Fibroblast of lung (primary cell): ENCODE measurements at regions not wholly inside any gene's neighbourhood (a gene's known extent, or its start where the extent isn't known, plus 50 kb on each side); places are given as distances from the start of the nearest gene placed in this dataset.

Experiments used
- EZH2 ChIP-seq: IDR thresholded peaks from 2 replicates; pipeline ENCODE4 v1.5.1; 2012; ENCODE audit warnings: low read length, control low read depth, mild to moderate bottlenecking; ENCODE audit errors: missing control alignments
- TF ChIP-seq, protein P1 (sequence below), 2 donors: IDR thresholded peaks in 1 of 2; conservative IDR thresholded peaks in 1 of 2; 1 replicate in 1 of 2; 2 replicates in 1 of 2; pipeline ENCODE4 v1.5.1; 2011 to 2012; ENCODE audit warnings: low read length in 2 of 2, control low read depth in 1 of 2, inconsistent platforms in 1 of 2, low read depth in 1 of 2, mild to moderate bottlenecking in 1 of 2

DNA sequence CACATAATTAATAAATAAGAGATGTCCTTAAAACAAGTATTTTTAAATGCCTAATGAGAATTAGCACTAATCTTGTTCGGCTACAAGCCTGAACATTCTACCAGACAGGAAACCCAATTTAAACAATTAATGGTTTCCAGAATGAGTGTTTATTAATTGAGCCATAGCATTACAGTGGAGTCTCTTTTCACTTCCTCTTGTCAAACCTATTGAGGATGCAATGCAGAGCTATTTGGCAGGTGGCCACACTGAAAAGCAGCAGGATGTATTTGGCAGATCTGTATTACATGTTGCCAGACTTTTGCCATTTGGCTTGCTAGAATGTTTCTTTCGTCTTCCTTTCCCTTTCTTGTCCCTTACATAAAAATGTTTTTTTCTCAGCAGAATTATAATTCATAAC is 475.2 kb upstream of the MARCKS start:
- TF ChIP-seq, protein P1, sequence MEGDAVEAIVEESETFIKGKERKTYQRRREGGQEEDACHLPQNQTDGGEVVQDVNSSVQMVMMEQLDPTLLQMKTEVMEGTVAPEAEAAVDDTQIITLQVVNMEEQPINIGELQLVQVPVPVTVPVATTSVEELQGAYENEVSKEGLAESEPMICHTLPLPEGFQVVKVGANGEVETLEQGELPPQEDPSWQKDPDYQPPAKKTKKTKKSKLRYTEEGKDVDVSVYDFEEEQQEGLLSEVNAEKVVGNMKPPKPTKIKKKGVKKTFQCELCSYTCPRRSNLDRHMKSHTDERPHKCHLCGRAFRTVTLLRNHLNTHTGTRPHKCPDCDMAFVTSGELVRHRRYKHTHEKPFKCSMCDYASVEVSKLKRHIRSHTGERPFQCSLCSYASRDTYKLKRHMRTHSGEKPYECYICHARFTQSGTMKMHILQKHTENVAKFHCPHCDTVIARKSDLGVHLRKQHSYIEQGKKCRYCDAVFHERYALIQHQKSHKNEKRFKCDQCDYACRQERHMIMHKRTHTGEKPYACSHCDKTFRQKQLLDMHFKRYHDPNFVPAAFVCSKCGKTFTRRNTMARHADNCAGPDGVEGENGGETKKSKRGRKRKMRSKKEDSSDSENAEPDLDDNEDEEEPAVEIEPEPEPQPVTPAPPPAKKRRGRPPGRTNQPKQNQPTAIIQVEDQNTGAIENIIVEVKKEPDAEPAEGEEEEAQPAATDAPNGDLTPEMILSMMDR (conservative IDR thresholded peaks at IDR 0.05 in 1 of 2, IDR thresholded peaks at IDR 0.05 in 1 of 2; ENCODE audit: low read depth in 1 of 2, low read length in 2 of 2) = no peak
- no peak for TF ChIP-seq EZH2
